Activated naive CD4-positive, alpha-beta T cell treated with anti-CD3 and anti-CD28 coated beads, Interleukin-2, amount 50 U/mL, for 24 hours (primary cell): ENCODE measurements at regions not wholly inside any gene's neighbourhood (a gene's known extent, or its start where the extent isn't known, plus 50 kb on each side); places are given as distances from the start of the nearest gene placed in this dataset.
"Not testable (repeated sequence)": the region's sequence is repeated elsewhere in the genome, so short reads cannot be mapped to it uniquely, and the experiment has no call there.

Experiments
- H3K27ac Mint-ChIP-seq: one replicate; pipeline ENCODE4 v1.8.0; 2021; ENCODE audit warnings: mild to moderate bottlenecking, mixed read lengths
- H3K27me3 Mint-ChIP-seq: one replicate; pipeline ENCODE4 v1.8.0; 2021; ENCODE audit warnings: mixed read lengths
- H3K36me3 Mint-ChIP-seq: one replicate; pipeline ENCODE4 v1.8.0; 2021; ENCODE audit warnings: mixed read lengths
- H3K4me1 Mint-ChIP-seq: one replicate; pipeline ENCODE4 v1.8.0; 2021; ENCODE audit warnings: mixed read lengths
- H3K4me3 Mint-ChIP-seq: one replicate; pipeline ENCODE4 v1.8.0; 2021; ENCODE audit warnings: mild to moderate bottlenecking, mixed read lengths
- H3K9me3 Mint-ChIP-seq: one replicate; pipeline ENCODE4 v1.8.0; 2021; ENCODE audit warnings: mixed read lengths

DNA sequence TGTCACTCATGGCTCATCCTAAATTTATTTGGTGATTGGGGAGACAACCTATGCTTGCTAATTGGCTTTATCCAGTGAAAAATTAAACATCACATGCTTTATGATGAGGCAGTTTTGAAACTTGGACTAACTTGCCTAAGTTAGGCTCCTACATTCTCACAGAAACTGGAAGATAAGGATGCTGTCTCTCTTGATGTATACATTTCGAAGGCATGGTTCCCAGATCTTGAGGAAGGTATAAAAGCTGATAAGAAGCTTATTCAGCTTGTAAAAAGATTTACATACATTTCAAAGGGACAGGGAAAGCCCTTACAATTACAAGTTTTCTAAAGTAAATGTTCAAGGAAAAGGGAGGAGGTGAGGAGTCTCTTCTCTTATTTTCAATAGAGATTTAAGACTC lies 561.7 kb downstream of the IPMK start:
- no peak overlapping the region for H3K4me3 Mint-ChIP-seq
- H3K4me1 Mint-ChIP-seq = no peaks in the 10 kb centered on the region
- no peaks in the 10 kb centered on the region for H3K27me3 Mint-ChIP-seq
- H3K27ac Mint-ChIP-seq = no peak overlapping the region
- no peaks in the 10 kb centered on the region for H3K36me3 Mint-ChIP-seq
- peaks cover 4% of the 10 kb centered on the region for H3K9me3 Mint-ChIP-seq

DNA sequence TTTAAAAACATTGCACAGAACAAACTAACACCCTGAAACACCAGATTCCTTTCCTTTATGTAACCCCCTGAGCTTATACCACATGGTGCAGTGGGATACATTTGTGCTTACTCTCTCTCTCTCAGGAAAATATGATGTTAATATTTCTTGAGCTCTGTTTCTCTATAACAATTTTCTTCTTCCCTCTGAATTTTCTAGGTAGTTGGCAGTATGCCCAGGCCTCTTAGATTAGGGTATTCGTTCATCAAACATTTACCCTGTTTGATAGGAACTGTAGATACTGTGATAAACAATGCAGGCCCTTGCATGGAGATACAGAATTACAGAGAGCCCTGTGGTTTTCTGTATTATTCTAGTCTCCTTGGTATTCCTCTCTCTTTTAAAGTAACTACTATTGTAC lies 567.8 kb downstream of the IPMK start:
- Mint-ChIP-seq H3K27ac (no peak overlapping the region), H3K9me3 (no peaks in the 10 kb centered on the region), H3K4me3 (no peak overlapping the region), H3K4me1 (no peaks in the 10 kb centered on the region), H3K27me3 (no peaks in the 10 kb centered on the region), H3K36me3 (no peaks in the 10 kb centered on the region)

DNA sequence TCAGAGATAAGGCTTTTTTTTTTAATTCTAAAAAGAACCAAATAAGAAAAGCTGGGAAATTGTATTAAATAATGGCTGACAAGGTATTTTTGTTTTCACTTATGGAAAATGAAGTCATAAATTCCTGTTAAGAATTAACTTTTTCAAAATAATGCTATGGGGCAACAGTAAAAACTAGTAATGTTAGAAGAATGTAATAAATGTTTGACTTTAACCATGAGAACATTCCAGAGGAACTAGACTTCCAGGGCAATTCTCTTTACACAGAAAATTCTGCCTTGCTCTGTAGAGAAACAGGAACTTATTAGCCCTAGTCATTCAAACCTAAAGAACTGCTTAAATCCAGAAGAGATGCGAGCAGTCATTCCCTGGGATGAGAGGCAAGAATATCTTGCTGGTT lies 571.1 kb downstream of the IPMK start:
- no peaks in the 10 kb centered on the region for H3K36me3 Mint-ChIP-seq
- no peak overlapping the region for H3K4me3 Mint-ChIP-seq
- H3K4me1 Mint-ChIP-seq = no peaks in the 10 kb centered on the region
- H3K27me3 Mint-ChIP-seq = no peaks in the 10 kb centered on the region
- no peak overlapping the region for H3K27ac Mint-ChIP-seq
- no peaks in the 10 kb centered on the region for H3K9me3 Mint-ChIP-seq

DNA sequence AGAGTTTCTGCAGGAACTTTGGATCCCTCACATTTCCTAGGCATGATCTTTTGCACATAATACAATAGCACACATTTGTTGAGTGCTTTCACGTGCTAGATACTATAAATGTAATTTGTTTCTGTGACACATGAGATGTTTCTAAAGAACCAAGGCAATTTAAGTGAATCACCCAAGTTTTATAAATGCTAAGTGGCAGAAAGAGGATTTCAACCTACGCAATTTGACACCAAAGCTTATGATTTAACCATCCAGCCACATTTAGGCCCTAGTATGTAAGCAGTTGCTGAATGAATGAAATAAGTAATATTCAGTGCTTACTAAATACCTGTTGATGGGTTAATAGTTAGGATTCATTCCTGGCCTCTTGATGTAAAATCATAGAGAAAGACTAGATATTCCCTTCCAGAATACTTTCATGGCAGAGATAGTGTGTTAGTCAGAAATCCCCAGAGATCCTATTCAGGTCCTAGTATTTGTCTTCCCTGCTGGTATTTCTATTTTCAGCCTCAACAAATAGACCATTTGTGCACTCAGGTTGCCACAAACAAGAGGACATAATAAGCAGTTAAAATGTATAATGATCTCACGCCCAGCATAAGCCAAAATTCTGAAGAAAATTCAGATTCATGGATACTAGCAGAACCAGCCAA lies 572.6 kb downstream of the IPMK start:
- no peaks in the 10 kb centered on the region for H3K9me3 Mint-ChIP-seq
- no peak overlapping the region for H3K4me3 Mint-ChIP-seq
- H3K36me3 Mint-ChIP-seq = no peaks in the 10 kb centered on the region
- no peaks in the 10 kb centered on the region for H3K27me3 Mint-ChIP-seq
- no peak overlapping the region for H3K27ac Mint-ChIP-seq
- no peaks in the 10 kb centered on the region for H3K4me1 Mint-ChIP-seq

DNA sequence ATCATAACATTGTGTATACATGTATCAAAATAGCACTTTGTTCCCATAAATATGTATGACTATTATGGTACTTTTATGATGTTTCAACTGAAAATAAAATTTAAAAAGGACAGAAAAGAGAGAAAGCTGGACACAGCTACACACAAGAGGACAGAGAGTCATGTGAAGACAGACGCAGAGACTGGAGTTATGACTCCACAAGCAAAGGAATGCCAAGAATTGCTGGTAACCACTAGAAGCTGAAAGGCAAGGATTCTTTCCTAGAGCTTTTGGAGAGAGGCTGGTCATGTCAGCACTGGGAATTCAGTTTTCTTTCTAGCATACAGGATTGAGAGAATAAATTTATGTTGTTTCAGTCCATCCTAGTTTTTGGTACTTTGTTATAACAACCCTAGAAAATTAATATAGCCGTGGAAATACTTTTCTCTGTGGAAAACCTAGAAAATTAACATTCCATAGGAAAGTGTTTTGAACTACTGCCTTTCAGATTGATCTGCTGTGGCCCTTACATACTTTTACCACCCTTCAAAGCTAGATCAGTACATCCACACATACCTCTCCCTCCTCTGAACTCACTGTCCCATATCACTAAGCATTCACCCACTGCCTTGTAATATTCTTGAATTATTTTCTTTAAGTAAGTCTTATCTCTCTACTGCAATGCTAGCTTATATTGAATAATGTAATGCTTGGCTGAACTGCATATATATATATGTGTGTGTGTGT lies 575.3 kb downstream of the IPMK start:
- no peak overlapping the region for H3K4me3 Mint-ChIP-seq
- no peaks in the 10 kb centered on the region for H3K27me3 Mint-ChIP-seq
- H3K9me3 Mint-ChIP-seq = no peaks in the 10 kb centered on the region
- H3K27ac Mint-ChIP-seq = no peak overlapping the region
- H3K36me3 Mint-ChIP-seq = no peaks in the 10 kb centered on the region
- H3K4me1 Mint-ChIP-seq = no peaks in the 10 kb centered on the region

DNA sequence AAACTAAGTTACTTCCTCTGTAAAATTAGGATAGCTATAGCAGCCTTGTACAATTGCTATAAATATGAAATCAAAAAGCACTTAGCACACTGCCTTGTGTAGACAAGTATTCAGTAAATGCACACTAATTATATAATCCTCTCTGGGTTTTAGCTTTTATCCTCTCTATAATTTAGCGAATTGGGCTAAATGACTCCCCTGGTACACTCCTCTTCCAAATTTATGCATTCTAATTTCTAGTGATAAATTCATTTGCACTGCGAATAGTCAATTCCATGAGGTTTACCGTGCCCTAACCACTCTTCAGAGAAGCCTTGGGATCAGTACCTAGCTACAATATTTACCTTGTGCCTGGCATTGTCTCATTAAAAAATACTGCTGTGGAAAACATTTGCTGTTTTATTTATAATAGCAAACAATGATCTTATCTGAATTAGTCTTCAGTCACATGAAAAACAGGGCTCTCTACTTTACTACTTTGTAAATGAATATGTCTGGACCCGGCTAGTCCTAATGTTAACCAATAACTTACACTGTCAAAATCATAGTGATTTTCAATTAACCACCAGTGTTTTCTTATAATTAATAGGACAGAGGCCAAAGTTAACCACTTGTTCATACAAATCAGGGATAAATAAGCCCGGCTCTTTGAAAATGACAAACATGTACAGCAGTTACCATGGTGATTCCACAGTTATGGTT lies 577.9 kb downstream of the IPMK start:
- Mint-ChIP-seq H3K4me1 (no peaks in the 10 kb centered on the region), H3K36me3 (no peaks in the 10 kb centered on the region), H3K27me3 (no peaks in the 10 kb centered on the region), H3K4me3 (no peak overlapping the region), H3K27ac (no peak overlapping the region), H3K9me3 (no peaks in the 10 kb centered on the region)

DNA sequence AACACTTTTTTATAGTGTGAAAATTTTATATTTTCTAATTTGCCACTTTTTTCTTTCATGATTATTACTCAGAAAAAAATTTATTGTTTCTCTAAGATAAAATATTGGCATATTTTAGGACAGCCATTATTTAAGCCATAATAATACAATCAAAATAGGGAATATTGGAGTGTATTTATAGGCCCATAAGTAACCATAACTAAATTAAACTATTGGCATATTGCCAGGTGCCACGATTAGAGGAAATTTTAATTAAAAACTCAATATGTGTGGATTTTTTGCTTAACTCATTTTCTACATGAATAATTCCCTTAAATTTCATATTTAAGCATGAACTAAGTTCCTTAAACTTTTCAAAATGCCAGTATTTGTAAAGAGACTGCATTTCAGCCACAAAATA lies 587.8 kb downstream of the IPMK start:
- no peaks in the 10 kb centered on the region for H3K36me3 Mint-ChIP-seq

DNA sequence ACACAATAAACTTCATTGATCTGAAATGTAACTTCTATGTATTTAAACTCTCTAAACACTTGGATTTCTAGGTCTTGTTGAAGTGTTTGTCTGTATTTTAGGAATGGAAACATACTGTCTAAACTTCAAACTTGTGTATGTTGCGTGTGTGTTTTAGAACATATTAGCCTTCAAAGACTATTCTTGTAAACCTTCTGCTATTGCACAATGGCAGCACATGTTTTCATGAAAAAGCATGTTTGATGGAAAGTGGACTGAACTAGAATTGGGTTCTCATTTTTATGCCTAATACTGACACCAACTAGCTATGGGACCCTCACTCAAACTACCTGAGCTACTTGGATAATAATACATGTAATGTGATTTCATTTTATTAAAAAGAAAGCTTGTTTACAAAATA lies 592.6 kb downstream of the IPMK start:
- H3K4me1 Mint-ChIP-seq = no peaks in the 10 kb centered on the region
- H3K27me3 Mint-ChIP-seq = no peaks in the 10 kb centered on the region
- peaks cover 6% of the 10 kb centered on the region for H3K9me3 Mint-ChIP-seq
- H3K27ac Mint-ChIP-seq = no peak overlapping the region
- H3K4me3 Mint-ChIP-seq = no peak overlapping the region
- no peaks in the 10 kb centered on the region for H3K36me3 Mint-ChIP-seq

More for the DNA sequence above, 587.8 kb downstream of the IPMK start:
- Mint-ChIP-seq H3K27me3 (no peaks in the 10 kb centered on the region), H3K4me1 (no peaks in the 10 kb centered on the region), H3K4me3 (no peak overlapping the region), H3K27ac (no peak overlapping the region), H3K9me3 (peaks cover under 1% of the 10 kb centered on the region)

DNA sequence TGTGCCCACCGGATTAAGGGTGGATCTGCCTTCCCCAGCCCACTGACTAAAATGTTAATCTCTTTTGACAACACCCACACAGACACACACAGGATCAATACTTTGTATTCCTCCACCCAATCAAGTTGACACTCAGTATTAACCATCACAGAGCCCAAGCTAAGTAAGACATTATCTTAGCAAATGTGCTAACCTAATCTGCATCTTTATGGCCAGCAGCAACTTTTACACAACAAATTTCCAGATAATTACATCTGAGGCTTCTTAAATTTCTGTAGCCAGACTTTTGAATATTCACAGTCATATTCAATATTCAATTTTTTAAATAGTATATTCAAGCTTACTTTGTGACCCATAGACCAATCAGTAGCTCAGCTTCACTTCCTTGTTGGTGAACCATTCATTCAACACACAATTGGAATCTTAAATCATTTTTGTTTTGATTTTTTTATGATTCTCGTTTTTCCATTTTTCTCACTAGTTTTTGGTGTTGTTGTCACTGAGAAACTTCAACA lies 594.2 kb downstream of the IPMK start:
- Mint-ChIP-seq H3K4me3 (no peak overlapping the region), H3K36me3 (no peaks in the 10 kb centered on the region), H3K9me3 (peaks cover 6% of the 10 kb centered on the region), H3K27me3 (no peaks in the 10 kb centered on the region), H3K27ac (no peak overlapping the region), H3K4me1 (no peaks in the 10 kb centered on the region)

DNA sequence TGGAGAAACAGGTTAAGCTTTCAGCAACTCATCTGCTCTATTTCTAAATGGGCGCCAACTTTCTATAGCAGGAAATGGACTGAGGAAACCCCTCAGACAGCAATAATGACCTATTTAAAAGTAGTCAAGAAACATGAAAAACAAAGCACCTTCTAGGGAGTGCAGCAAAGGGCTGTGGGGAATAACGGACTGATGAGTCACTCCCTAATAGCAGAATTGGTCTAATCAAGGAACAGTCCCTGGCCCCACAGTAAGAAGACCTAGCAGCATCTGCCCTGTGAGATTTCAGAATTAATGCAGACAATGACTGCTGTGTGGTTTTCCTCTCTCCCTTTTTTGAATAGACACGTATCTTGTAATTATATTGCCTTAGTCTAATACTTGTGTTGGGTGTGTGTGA lies 602.9 kb downstream of the IPMK start:
- Mint-ChIP-seq H3K4me1 (no peaks in the 10 kb centered on the region), H3K27me3 (no peaks in the 10 kb centered on the region), H3K36me3 (no peaks in the 10 kb centered on the region), H3K4me3 (no peak overlapping the region), H3K27ac (no peak overlapping the region), H3K9me3 (no peaks in the 10 kb centered on the region)

DNA sequence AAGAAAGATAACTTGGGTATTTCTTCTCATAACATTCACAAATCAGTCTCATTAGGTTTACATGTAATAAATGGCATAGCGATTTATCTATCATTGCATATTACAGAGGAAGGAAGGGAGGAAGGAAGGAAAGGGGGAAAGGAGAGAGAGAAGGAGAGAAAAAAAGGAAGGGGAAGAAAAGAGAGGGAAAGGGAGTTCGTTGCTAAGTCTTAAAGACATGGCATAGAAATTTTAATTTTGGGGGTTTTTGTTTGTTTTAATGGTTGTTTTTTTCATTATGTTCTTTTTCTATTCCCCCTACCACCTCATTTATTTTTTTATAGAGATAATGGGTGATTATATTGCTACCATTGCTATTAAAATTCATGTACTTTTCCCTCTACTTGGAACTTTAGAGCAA lies 604.3 kb downstream of the IPMK start:
- Mint-ChIP-seq H3K4me1 (no peaks in the 10 kb centered on the region), H3K27me3 (no peaks in the 10 kb centered on the region), H3K27ac (no peak overlapping the region), H3K4me3 (no peak overlapping the region), H3K9me3 (no peaks in the 10 kb centered on the region), H3K36me3 (no peaks in the 10 kb centered on the region)

DNA sequence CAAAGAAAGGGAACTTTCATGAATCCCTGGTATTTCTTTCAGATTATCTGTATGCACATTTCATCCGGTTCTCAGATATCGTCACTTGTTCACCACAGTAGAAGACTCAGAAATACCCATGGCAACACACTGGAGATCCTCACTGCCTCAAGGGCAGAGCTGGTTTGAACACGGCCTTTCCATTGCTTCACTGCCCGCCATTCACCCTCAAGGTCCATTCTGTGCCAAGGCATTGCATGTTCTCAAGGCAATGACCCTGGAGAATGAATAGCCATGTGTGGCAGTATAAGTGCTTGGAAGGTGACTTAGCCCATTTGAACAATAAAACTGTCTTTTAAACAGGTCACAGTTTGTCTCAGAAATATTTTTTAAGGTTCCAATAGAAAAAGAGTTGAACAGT lies 606.5 kb downstream of the IPMK start:
- no peaks in the 10 kb centered on the region for H3K36me3 Mint-ChIP-seq
- no peak overlapping the region for H3K4me3 Mint-ChIP-seq
- no peaks in the 10 kb centered on the region for H3K27me3 Mint-ChIP-seq
- no peaks in the 10 kb centered on the region for H3K9me3 Mint-ChIP-seq
- no peaks in the 10 kb centered on the region for H3K4me1 Mint-ChIP-seq
- no peak overlapping the region for H3K27ac Mint-ChIP-seq

DNA sequence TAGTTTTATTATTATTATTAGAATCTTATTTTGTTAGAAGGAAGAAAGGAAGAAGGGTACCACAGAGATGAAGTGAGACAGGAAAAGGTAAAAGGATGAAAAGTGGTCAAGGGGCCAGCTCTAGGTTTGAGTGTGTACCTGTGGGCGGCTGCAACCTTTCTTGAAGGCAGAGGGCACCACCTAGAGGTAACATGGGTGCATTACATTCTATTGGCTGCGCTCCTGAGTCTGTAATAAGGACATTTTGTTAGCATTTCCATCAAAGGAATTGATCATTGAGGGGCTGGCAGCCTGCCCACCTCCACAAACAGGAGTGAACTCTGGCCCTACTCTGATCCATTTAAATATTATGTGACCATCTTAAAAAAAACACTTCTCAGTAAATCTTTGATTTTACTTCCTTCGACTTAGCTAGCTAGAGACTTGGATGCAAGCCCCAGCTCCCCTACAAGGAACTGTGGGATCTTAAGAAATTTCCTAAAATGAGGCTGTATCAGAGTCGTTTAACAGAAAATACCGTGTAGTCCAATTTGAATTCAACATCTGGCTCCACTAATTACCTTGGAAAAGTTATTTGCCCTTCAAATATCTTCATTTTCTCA lies 610.4 kb downstream of the IPMK start:
- no peaks in the 10 kb centered on the region for H3K27me3 Mint-ChIP-seq
- H3K4me3 Mint-ChIP-seq = no peak overlapping the region
- no peak overlapping the region for H3K27ac Mint-ChIP-seq
- no peaks in the 10 kb centered on the region for H3K36me3 Mint-ChIP-seq
- no peaks in the 10 kb centered on the region for H3K9me3 Mint-ChIP-seq
- H3K4me1 Mint-ChIP-seq = no peaks in the 10 kb centered on the region

DNA sequence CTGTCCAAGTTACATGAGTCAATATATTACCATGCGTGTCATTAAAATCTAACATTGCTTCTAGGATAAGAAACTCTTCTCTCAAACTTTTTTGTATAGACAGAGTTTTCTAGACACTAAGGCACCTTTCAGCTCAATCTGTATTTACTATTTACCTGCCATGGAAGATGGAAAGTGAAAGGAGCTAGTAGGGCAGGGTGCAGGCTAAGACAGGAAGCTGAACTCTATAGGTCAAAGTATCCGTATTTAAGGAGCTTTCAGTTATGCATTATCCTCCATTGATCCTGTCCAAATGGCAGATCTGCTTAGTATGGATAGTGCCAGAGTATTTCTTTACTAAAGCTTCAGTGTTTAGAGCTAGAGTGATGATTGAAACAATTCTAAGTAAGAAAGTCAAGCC lies 612.8 kb downstream of the IPMK start:
- Mint-ChIP-seq H3K9me3 (no peaks in the 10 kb centered on the region), H3K4me1 (no peaks in the 10 kb centered on the region), H3K27ac (no peak overlapping the region), H3K4me3 (no peak overlapping the region), H3K27me3 (no peaks in the 10 kb centered on the region), H3K36me3 (no peaks in the 10 kb centered on the region)

DNA sequence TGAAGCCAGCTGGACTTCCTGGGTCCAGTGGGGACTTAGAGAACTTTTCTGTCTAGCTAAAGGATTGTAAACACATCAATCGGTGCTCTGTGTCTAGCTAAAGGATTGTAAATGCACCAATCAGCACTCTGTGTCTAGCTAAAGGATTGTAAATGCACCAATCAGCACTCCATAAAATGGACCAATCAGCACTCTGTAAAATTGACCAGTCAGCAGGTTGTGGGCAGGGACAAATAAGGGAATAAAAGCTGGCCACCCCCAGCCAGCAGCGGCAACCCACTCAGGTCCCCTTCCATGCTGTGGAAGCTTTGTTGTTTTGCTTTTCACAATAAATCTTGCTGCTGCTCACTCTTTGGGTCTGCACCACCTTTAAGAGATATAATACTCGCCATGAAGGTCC lies 622.6 kb downstream of the IPMK start:
- not testable (repeated sequence) for H3K9me3 Mint-ChIP-seq, H3K4me1 Mint-ChIP-seq, H3K27ac Mint-ChIP-seq, H3K4me3 Mint-ChIP-seq, H3K36me3 Mint-ChIP-seq, H3K27me3 Mint-ChIP-seq

DNA sequence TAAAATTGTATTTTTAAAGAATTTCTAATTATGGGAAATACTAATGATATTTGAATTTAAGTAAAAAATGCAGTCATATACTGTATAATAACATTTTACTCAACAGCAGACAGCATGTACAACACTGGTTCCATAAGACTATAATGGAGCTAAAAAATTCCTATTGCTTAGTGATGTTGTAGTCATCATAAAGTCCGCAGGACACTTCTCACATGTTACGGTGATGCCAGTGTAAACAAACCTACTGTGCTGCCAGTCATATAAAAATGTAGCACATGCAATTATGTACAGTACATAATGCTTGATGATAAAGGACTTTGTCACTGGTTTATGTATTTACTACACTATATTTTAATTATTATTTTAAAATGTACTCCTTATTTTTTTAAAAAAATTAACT lies 629.3 kb downstream of the IPMK start:
- no peaks in the 10 kb centered on the region for H3K9me3 Mint-ChIP-seq
- no peaks in the 10 kb centered on the region for H3K27me3 Mint-ChIP-seq
- no peak overlapping the region for H3K4me3 Mint-ChIP-seq
- no peaks in the 10 kb centered on the region for H3K36me3 Mint-ChIP-seq
- H3K4me1 Mint-ChIP-seq = no peaks in the 10 kb centered on the region
- no peak overlapping the region for H3K27ac Mint-ChIP-seq
